ENCODE measurements at regions not wholly inside any gene's neighbourhood (a gene's known extent, or its start where the extent isn't known, plus 50 kb on each side); places are given as distances from the start of the nearest gene placed in this dataset.

GRCh38 chr2:18378020-18378653 is 182.3 kb downstream of the RDH14 start:
- no peak overlapping the region for H2BK20ac ChIP-seq (ENCODE audit: low read length)
- DNase-seq (ENCODE audit: low read depth in 1 of 2, low spot score in 2 of 2) (peak in 1 of 2 experiments; percentile 58), FAIRE-seq (peak; percentile 71)
- H3K56ac ChIP-seq (replicated peaks; ENCODE audit: insufficient read length, low read depth, low read length): no peak overlapping the region
- no peaks in the 10 kb centered on the region for H3K9me3 ChIP-seq (ENCODE audit: insufficient read depth in 2 of 2, low read depth in 1 of 2, low read length in 1 of 2)
- 47% methylated on average over 4 of the region's 4 CpGs; no CpG with 5 or more reads in 1 of the 2 experiments for WGBS, 2 experiments (ENCODE audit: extremely low coverage in 1 of 2, insufficient coverage in 1 of 2, insufficient read length in 1 of 2, insufficient replicate concordance in 2 of 2, low coverage in 1 of 2, low lambda C conversion rate in 2 of 2, missing lambda C conversion rate in 1 of 2)
- CTCF ChIA-PET (ENCODE audit: partially characterized antibody): interaction anchor here (0.6 to 3.6 kb wide), 35 partner anchors 10 to 1145 kb away, joined by 3 to 29 read pairs (median 3); no protein-coding TSS in a partner anchor
- no peaks in the 10 kb centered on the region for H3K4me1 ChIP-seq (replicated peaks in 1 of 4; ENCODE audit: control insufficient read depth in 3 of 4, insufficient read depth in 4 of 4, low read length in 3 of 4)
- no peaks in the 10 kb centered on the region for H3K79me2 ChIP-seq (ENCODE audit: control insufficient read depth in 1 of 2, insufficient read depth in 2 of 2, low read length in 2 of 2)
- H2BK12ac ChIP-seq (ENCODE audit: low read depth, low read length): no peak overlapping the region
- no peak overlapping the region for H2BK15ac ChIP-seq (ENCODE audit: low read length)
- H3K4me2 ChIP-seq (ENCODE audit: insufficient read depth in 1 of 2, low read depth in 2 of 2, low read length in 2 of 2): no peak overlapping the region
- no peaks in the 10 kb centered on the region for H3K79me1 ChIP-seq (ENCODE audit: low read depth, low read length)
- no peak overlapping the region for H2AK5ac ChIP-seq (ENCODE audit: low read depth, low read length)
- H3K9ac ChIP-seq (replicated peaks in 1 of 4; ENCODE audit: extremely low read depth in 1 of 4, low read depth in 3 of 4, low read length in 3 of 4): no peak overlapping the region
- POLR2A ChIA-PET (ENCODE audit: partially characterized antibody): no interaction called here
- no peak overlapping the region for H3K23ac ChIP-seq (ENCODE audit: insufficient read length)
- no peak overlapping the region for H2BK5ac ChIP-seq (ENCODE audit: low read depth, low read length)
- H2AFZ ChIP-seq (ENCODE audit: low read length): no peak overlapping the region
- TF ChIP-seq BACH1 (IDR thresholded peaks at IDR 0.05; ENCODE audit: low read length): no peak
- no peak for TF ChIP-seq PHF8 (conservative IDR thresholded peaks at IDR 0.05; ENCODE audit: low read depth, low read length)
- TF ChIP-seq USF2 (IDR thresholded peaks at IDR 0.05; ENCODE audit: low read length): no peak
- TF ChIP-seq CTCF (IDR thresholded peaks at IDR 0.05; ENCODE audit: control extremely low read depth in 1 of 3, insufficient read depth in 1 of 3, low read depth in 1 of 3, low read length in 3 of 3): peak; percentile 56 to 76 (median 68)
- peak; percentile 76 to 85 for TF ChIP-seq RAD21 (IDR thresholded peaks at IDR 0.05 in 1 of 2, conservative IDR thresholded peaks at IDR 0.05 in 1 of 2; ENCODE audit: low read depth in 2 of 2, low read length in 2 of 2)
- H4K5ac ChIP-seq (ENCODE audit: insufficient read length, low read depth, low read length): no peak overlapping the region
- H4K91ac ChIP-seq (replicated peaks; ENCODE audit: insufficient read length, low read length): no peak overlapping the region
- H3K36me3 ChIP-seq (ENCODE audit: control insufficient read depth in 2 of 4, insufficient read depth in 4 of 4, low read length in 3 of 4): no peaks in the 10 kb centered on the region
- no peak overlapping the region for H3K4me3 ChIP-seq (ENCODE audit: extremely low read depth in 1 of 4, insufficient read depth in 2 of 4, low read depth in 3 of 4, low read length in 4 of 4)
- H3K27me3 ChIP-seq (replicated peaks in 1 of 4; ENCODE audit: control insufficient read depth in 3 of 4, extremely low read depth in 1 of 4, insufficient read depth in 3 of 4, low read length in 3 of 4): no peaks in the 10 kb centered on the region
- no peak overlapping the region for H3K18ac ChIP-seq (ENCODE audit: extremely low read depth, low read length)
- no peak overlapping the region for H3K27ac ChIP-seq (ENCODE audit: low read depth, low read length)
- H2BK120ac ChIP-seq (replicated peaks; ENCODE audit: low read depth, low read length): no peak overlapping the region
- H3K14ac ChIP-seq (ENCODE audit: insufficient read length): no peak overlapping the region
- no peak overlapping the region for H3K4ac ChIP-seq (replicated peaks; ENCODE audit: insufficient read length, low read depth, low read length)
- H3K23me2 ChIP-seq (ENCODE audit: low read depth, low read length): no peaks in the 10 kb centered on the region
- no peaks in the 10 kb centered on the region for H4K20me1 ChIP-seq (replicated peaks in 1 of 2; ENCODE audit: control insufficient read depth in 1 of 2, insufficient read depth in 2 of 2, low read length in 2 of 2)
- H4K8ac ChIP-seq (ENCODE audit: extremely low read depth, insufficient read depth, low read length): no peak overlapping the region
